Brain microvascular endothelial cell (primary cell): ENCODE measurements at regions not wholly inside any gene's neighbourhood (a gene's known extent, or its start where the extent isn't known, plus 50 kb on each side); places are given as distances from the start of the nearest gene placed in this dataset.

ENCODE experiments used
- DNase-seq: peaks from one replicate; pipeline ENCODE4 v3.0.0-alpha.2; 2020
- H3K27ac ChIP-seq: fragments of 250-450 bp; sonication (Bioruptor Pico); 2 replicates; pipeline ENCODE4 v1.5.1; 2020; ENCODE audit warnings: mild to moderate bottlenecking, moderate library complexity
- H3K27me3 ChIP-seq: fragments of 250-450 bp; sonication (Bioruptor Pico); replicated peaks from 2 replicates; pipeline ENCODE4 v1.5.1; 2020; ENCODE audit warnings: mild to moderate bottlenecking
- H3K36me3 ChIP-seq: fragments of 250-450 bp; sonication (Bioruptor Pico); replicated peaks from 2 replicates; pipeline ENCODE4 v1.5.1; 2020; ENCODE audit warnings: mild to moderate bottlenecking
- H3K4me3 ChIP-seq: 2 replicates; pipeline ENCODE4 v1.5.1; 2011; ENCODE audit warnings: low read depth, mild to moderate bottlenecking, control low read depth, low read length, moderate library complexity
- in situ Hi-C: cut with HindIII; loops from 2 replicates; pipeline ENCODE4 v1.10.0; 2017; ENCODE audit warnings: low sequenced_read_pairs, low pct_ligation_motif_present
- TF ChIP-seq, protein P1 (sequence below): IDR thresholded peaks from 2 replicates; pipeline ENCODE4 v1.5.1; 2011; ENCODE audit warnings: low read depth, mild to moderate bottlenecking, moderate library complexity, low read length, control low read depth, inconsistent platforms; ENCODE audit errors: missing control alignments

DNA sequence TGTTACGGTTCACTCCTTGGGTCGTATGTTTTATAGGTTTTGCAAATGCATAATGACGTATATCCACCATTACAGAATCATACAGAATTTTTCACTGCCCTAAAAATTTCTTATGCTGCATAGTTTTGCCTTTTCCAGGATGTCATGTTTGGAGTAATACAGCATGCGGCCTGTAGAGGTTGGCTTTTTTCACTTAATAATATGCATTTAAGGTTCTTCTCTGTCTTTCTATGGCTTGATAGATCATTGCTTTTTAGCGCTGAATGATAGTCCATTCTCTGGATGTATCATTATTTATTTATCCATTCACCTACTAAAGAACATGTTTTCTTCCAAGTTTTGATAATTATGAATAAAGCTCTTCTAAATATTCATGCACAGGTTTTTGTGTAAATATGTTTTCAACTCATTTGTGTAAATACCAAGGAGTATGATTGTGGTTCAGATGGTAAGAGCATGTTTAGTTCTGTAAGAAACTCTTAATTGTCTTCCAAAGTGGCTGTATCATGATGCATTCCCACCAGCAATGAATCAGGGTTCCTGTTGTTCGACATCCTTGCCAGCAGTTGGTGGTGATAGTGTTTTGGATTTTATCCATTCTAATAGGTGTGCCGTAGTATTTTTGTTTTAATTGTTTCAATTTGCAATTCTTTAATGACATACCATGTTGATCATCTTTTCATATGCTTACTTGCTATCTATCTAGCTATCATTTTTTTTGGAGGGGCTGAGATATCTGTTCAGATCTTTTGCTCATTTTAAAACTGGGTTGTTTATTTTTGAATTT is 531.2 kb upstream of the GHITM start:
- H3K27ac ChIP-seq: no peak overlapping the region
- in situ Hi-C loops: no loop called here
- H3K27me3 ChIP-seq: no peaks in the 10 kb centered on the region
- TF ChIP-seq, protein P1, sequence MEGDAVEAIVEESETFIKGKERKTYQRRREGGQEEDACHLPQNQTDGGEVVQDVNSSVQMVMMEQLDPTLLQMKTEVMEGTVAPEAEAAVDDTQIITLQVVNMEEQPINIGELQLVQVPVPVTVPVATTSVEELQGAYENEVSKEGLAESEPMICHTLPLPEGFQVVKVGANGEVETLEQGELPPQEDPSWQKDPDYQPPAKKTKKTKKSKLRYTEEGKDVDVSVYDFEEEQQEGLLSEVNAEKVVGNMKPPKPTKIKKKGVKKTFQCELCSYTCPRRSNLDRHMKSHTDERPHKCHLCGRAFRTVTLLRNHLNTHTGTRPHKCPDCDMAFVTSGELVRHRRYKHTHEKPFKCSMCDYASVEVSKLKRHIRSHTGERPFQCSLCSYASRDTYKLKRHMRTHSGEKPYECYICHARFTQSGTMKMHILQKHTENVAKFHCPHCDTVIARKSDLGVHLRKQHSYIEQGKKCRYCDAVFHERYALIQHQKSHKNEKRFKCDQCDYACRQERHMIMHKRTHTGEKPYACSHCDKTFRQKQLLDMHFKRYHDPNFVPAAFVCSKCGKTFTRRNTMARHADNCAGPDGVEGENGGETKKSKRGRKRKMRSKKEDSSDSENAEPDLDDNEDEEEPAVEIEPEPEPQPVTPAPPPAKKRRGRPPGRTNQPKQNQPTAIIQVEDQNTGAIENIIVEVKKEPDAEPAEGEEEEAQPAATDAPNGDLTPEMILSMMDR: no peak
- no peak overlapping the region for H3K4me3 ChIP-seq
- H3K36me3 ChIP-seq: no peaks in the 10 kb centered on the region
- no peak for DNase-seq

DNA sequence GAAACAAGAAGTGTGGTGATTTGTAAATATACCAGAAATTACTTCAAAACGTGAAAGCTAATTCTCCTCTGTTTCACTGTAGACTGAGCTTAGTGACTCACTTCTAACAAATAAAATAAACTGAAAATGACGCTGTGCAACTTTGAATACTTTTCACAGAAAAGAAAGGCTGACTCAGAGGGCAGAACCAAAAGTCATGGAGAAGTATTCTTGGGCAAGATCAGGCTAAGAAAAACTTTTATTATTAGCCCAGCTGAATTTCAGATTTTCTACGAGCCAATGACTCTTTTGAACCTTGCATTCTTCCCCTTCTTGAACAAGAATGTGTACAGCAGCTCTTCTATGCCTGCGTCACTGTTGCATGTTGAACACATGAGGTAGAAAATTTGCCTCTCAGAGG is 527.3 kb upstream of the GHITM start:
- Histone ChIP-seq H3K36me3 (no peaks in the 10 kb centered on the region), H3K27ac (peak overlapping the region; percentile 56), H3K27me3 (no peaks in the 10 kb centered on the region), H3K4me3 (no peak overlapping the region)
- peak; percentile 25 for DNase-seq
- in situ Hi-C loops: no loop called here
- TF ChIP-seq, protein P1: no peak

DNA sequence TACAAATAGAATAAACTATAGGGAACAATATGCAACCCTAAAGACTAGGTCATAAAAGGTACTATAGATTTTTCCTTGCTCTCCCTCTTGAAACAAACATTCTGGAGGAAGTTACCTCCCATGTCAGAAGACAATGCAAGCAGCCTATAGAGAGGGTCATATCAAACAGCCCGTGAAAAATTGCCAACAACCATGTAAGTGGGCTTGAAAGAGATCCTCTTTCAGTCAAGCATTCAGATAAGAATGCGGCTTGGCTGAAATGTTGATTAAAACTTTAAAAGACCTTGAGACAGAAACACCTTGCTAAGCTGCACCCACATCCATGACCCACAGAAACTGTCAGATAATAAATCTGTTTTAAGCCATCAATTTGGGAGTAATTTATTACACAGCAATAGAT is 526.6 kb upstream of the GHITM start:
- TF ChIP-seq, protein P1: no peak
- Histone ChIP-seq H3K27ac (no peak overlapping the region), H3K36me3 (no peaks in the 10 kb centered on the region), H3K27me3 (no peaks in the 10 kb centered on the region), H3K4me3 (no peak overlapping the region)
- in situ Hi-C loops: no loop called here
- DNase-seq: no peak

DNA sequence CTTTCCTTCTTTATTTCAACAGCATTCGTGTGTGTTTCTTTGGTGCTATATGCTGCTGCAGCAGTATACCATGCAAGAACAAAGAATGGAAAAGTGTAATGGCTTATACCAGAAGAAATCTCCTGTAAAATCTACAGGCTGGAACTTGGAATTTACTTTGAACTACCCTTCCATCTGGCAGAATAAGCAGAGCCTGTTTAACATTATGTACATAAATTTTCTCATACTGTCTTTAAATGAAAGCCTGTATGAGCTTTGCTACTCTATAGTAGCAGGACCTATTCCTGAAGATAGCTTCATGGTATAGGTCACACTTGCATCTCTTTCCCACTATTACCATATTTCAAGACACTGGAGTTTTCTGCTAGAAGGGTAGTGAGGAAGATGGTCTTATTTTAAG is 522.1 kb upstream of the GHITM start:
- no peaks in the 10 kb centered on the region for H3K36me3 ChIP-seq
- TF ChIP-seq, protein P1: no peak
- in situ Hi-C loops: no loop called here

DNA sequence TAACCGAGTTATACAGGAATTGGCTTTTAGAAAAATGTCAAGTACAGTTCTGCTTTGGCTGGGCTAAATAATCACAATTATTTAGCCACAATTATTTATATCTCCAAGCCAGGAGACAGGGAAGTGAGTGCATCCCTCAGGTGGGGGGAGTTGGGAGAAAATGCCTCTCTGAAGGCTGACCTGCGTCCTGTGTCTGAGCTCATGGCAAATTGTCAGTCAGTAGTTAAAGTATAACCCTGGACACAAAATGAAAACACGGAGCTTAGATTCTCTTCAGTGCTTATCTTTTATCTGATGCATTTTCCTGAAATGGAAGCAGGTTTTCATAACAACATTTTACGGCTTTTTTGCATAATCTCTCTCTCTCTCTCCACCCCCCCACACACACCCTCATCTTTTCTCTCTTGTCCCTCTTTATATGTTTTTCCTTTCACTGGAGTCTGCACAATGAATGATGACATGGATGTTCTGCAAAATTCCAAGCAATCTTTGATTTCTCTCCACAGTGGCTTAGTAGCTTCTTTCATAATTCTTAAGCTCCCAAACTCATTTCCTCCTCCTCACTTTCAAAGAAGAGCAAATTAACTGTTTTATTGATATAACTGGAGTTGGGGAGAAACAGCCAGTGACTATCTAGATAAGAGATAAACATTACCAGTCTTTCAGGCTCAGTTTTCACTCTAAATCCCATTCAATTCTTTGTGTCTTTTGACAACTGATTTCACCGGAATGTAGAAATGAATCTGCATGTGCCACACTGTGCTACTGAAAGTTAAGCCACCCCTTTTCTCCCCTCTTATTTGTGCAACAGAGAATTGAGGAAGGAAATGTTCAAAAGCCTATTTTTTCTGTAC is 521.4 kb upstream of the GHITM start:
- H3K27ac ChIP-seq: no peak overlapping the region
- H3K27me3 ChIP-seq: no peaks in the 10 kb centered on the region
- TF ChIP-seq, protein P1: no peak
- H3K36me3 ChIP-seq: no peaks in the 10 kb centered on the region
- no peak for DNase-seq
- H3K4me3 ChIP-seq: no peak overlapping the region
- in situ Hi-C loops: no loop called here

More for the DNA sequence above, 522.1 kb upstream of the GHITM start:
- Histone ChIP-seq H3K4me3 (no peak overlapping the region), H3K27ac (no peak overlapping the region), H3K27me3 (no peaks in the 10 kb centered on the region)
- no peak for DNase-seq
